ENCODE measurements at regions not wholly inside any gene's neighbourhood (a gene's known extent, or its start where the extent isn't known, plus 50 kb on each side); places are given as distances from the start of the nearest gene placed in this dataset.

GRCh38 chr2:150997066-150997465, 264.6 kb downstream of the RBM43 start:
- DNase-seq (ENCODE audit: low read depth, low spot score) (no peak), ATAC-seq (no peak)
- Histone ChIP-seq H3K9me2 (ENCODE audit: insufficient read depth) (no peaks in the 10 kb centered on the region), H3K9ac (ENCODE audit: low read length) (no peak overlapping the region), H4K20me1 (ENCODE audit: insufficient read depth) (no peaks in the 10 kb centered on the region), H3K36me3 (ENCODE audit: control insufficient read depth in 1 of 2, insufficient read depth in 2 of 2, low read length in 2 of 2) (no peaks in the 10 kb centered on the region), H3K9me3 (ENCODE audit: control insufficient read depth in 1 of 2, insufficient read depth in 1 of 2, low read depth in 1 of 2, low read length in 2 of 2) (no peaks in the 10 kb centered on the region), H3K4me2 (ENCODE audit: low read length) (no peak overlapping the region), H3K4me3 (replicated peaks in 1 of 2; ENCODE audit: low read depth in 1 of 2, low read length in 2 of 2) (no peak overlapping the region), H2AFZ (ENCODE audit: low read depth, low read length, poor library complexity, severe bottlenecking) (no peak overlapping the region), H3K4me1 (ENCODE audit: control insufficient read depth in 1 of 2, insufficient read depth in 2 of 2, low read length in 2 of 2) (no peaks in the 10 kb centered on the region), H3K27ac (ENCODE audit: low read depth, low read length) (no peak overlapping the region), H3K79me2 (ENCODE audit: insufficient read depth, low read length) (no peaks in the 10 kb centered on the region), H3K27me3 (ENCODE audit: insufficient read depth, low read length) (no peaks in the 10 kb centered on the region)
- ChIA-PET CTCF (no interaction called here), RAD21 (ENCODE audit: low non-redundant PET in 1 of 2, low total read pairs in 2 of 2, uncharacterized antibody in 2 of 2, unreplicated experiment in 2 of 2) (no interaction called here), POLR2A (no interaction called here)
- intact Hi-C loops (cut with micrococcal nuclease) = no loop called here
- no TSS peak for BruUV-seq (replicated peaks)
- TF ChIP-seq EZH2phosphoT487 (IDR thresholded peaks at IDR 0.05; ENCODE audit: borderline replicate concordance) = no peak
- no peak for TF ChIP-seq CEBPB (IDR thresholded peaks at IDR 0.05; ENCODE audit: low read depth)
- no peak for TF ChIP-seq ELF1 (IDR thresholded peaks at IDR 0.05; ENCODE audit: borderline replicate concordance, low read depth)

- CTCF ChIA-PET = no interaction called here
- Histone ChIP-seq H3K27ac (ENCODE audit: low read depth, low read length) (no peak overlapping the region), H2AFZ (ENCODE audit: low read depth, low read length, poor library complexity, severe bottlenecking) (no peak overlapping the region), H3K4me1 (ENCODE audit: control insufficient read depth in 1 of 2, insufficient read depth in 2 of 2, low read length in 2 of 2) (no peaks in the 10 kb centered on the region), H3K9me3 (ENCODE audit: control insufficient read depth in 1 of 2, insufficient read depth in 1 of 2, low read depth in 1 of 2, low read length in 2 of 2) (0 out of 4 replicates have a peak, but pooled peaks cover 1 to 6% of the 10 kb centered on the region in 2 experiments), H3K9ac (ENCODE audit: low read length) (no peak overlapping the region), H3K9me2 (ENCODE audit: insufficient read depth) (no peaks in the 10 kb centered on the region), H3K79me2 (ENCODE audit: insufficient read depth, low read length) (no peaks in the 10 kb centered on the region), H3K36me3 (ENCODE audit: control insufficient read depth in 1 of 2, insufficient read depth in 2 of 2, low read length in 2 of 2) (no peaks in the 10 kb centered on the region), H3K27me3 (ENCODE audit: insufficient read depth, low read length) (no peaks in the 10 kb centered on the region), H3K4me3 (replicated peaks in 1 of 2; ENCODE audit: low read depth in 1 of 2, low read length in 2 of 2) (no peak overlapping the region), H4K20me1 (ENCODE audit: insufficient read depth) (no peaks in the 10 kb centered on the region), H3K4me2 (ENCODE audit: low read length) (no peak overlapping the region)
- RAD21 ChIA-PET (ENCODE audit: low non-redundant PET in 1 of 2, low total read pairs in 2 of 2, uncharacterized antibody in 2 of 2, unreplicated experiment in 2 of 2) = no interaction called here
- POLR2A ChIA-PET = no interaction called here
- intact Hi-C loops (cut with micrococcal nuclease) = no loop called here
- TF ChIP-seq MAX (IDR thresholded peaks at IDR 0.05) = no peak
- TF ChIP-seq EGR1 (IDR thresholded peaks at IDR 0.05; ENCODE audit: low read depth) = no peak
- TF ChIP-seq EZH2 (IDR thresholded peaks at IDR 0.05) = no peak
- TF ChIP-seq ZBTB33 (IDR thresholded peaks at IDR 0.05; ENCODE audit: extremely low read depth, insufficient replicate concordance, low read length) = no peak
- TF ChIP-seq CBX3 (IDR thresholded peaks at IDR 0.05; ENCODE audit: low read depth) = no peak
- no peak for TF ChIP-seq TCF7L2 (IDR thresholded peaks at IDR 0.05; ENCODE audit: borderline replicate concordance, extremely low read depth, insufficient read depth, insufficient read length)
- TF ChIP-seq REST (IDR thresholded peaks at IDR 0.05; ENCODE audit: low read depth) = no peak
- TF ChIP-seq EZH2phosphoT487 (IDR thresholded peaks at IDR 0.05; ENCODE audit: borderline replicate concordance) = no peak
- BruUV-seq (replicated peaks) = no TSS peak
- DNase-seq (ENCODE audit: low read depth, low spot score) = no peak
- ATAC-seq = no peak
Observed at GRCh38 chr2:150994076-150994475, 267.6 kb downstream of the RBM43 start.
